PFSK-1 (cell line): ENCODE measurements at regions not wholly inside any gene's neighbourhood (a gene's known extent, or its start where the extent isn't known, plus 50 kb on each side); places are given as distances from the start of the nearest gene placed in this dataset.

Source experiments
- FOXP2 ChIP-seq: optimal IDR thresholded peaks from 2 replicates; pipeline ENCODE3; 2011; ENCODE audit warnings: borderline replicate concordance, control low read depth, inconsistent platforms; ENCODE audit not compliant: insufficient read depth; ENCODE audit errors: extremely low read length, extremely low read depth
- POLR2AphosphoS5 ChIP-seq: IDR thresholded peaks from 2 replicates; pipeline ENCODE4 v1.6.1; 2012; ENCODE audit warnings: low read depth, mild to moderate bottlenecking, control low read depth, low read length, moderate library complexity
- REST ChIP-seq, 2 experiments: IDR thresholded peaks; 2 replicates each; pipeline versions ENCODE4 v1.6.1 to v1.8.0; 2011 to 2012; ENCODE audit warnings: low read depth in 2 of 2, low read length in 2 of 2, control low read depth in 1 of 2, inconsistent platforms in 1 of 2, mild to moderate bottlenecking in 1 of 2, moderate library complexity in 1 of 2; ENCODE audit not compliant: insufficient read depth in 1 of 2
- SIN3A ChIP-seq: IDR thresholded peaks from 2 replicates; pipeline ENCODE4 v1.6.1; 2012; ENCODE audit warnings: mild to moderate bottlenecking, low read length, moderate library complexity, borderline replicate concordance; ENCODE audit not compliant: insufficient read depth
- TAF1 ChIP-seq: IDR thresholded peaks from 2 replicates; pipeline ENCODE4 v1.6.1; 2012; ENCODE audit warnings: low read length, control low read depth, borderline replicate concordance; ENCODE audit not compliant: insufficient read depth

GRCh38 chr3:30539772-30540171, 66.6 kb upstream of the TGFBR2 start:
- TF ChIP-seq SIN3A (no peak), REST (IDR thresholded peaks at IDR 0.05; ENCODE audit: insufficient read depth in 1 of 2, low read depth in 2 of 2, low read length in 2 of 2) (no peak), POLR2AphosphoS5 (no peak), FOXP2 (no peak), TAF1 (no peak)

GRCh38 chr3:30542897-30543296, 63.5 kb upstream of the TGFBR2 start:
- TF ChIP-seq TAF1 (no peak), REST (IDR thresholded peaks at IDR 0.05; ENCODE audit: insufficient read depth in 1 of 2, low read depth in 2 of 2, low read length in 2 of 2) (no peak), SIN3A (no peak), POLR2AphosphoS5 (no peak), FOXP2 (no peak)

- no peak for TF ChIP-seq POLR2AphosphoS5
- TF ChIP-seq REST (IDR thresholded peaks at IDR 0.05; ENCODE audit: insufficient read depth in 1 of 2, low read depth in 2 of 2, low read length in 2 of 2), result peak in 1 of 2 experiments; percentile 44; a peak in 1 of 4 replicates
Measured at GRCh38 chr3:30544812-30545211, 61.6 kb upstream of the TGFBR2 start.

GRCh38 chr3:30546934-30547333, 59.5 kb upstream of the TGFBR2 start:
- no peak for TF ChIP-seq REST (IDR thresholded peaks at IDR 0.05; ENCODE audit: insufficient read depth in 1 of 2, low read depth in 2 of 2, low read length in 2 of 2)
- no peak for TF ChIP-seq SIN3A
- TF ChIP-seq POLR2AphosphoS5, result no peak
- no peak for TF ChIP-seq TAF1
- TF ChIP-seq FOXP2, result no peak

- no peak for TF ChIP-seq POLR2AphosphoS5
- TF ChIP-seq REST (IDR thresholded peaks at IDR 0.05; ENCODE audit: insufficient read depth in 1 of 2, low read depth in 2 of 2, low read length in 2 of 2), result no peak
- no peak for TF ChIP-seq TAF1
- TF ChIP-seq SIN3A, result no peak
- TF ChIP-seq FOXP2, result no peak
Measured at GRCh38 chr3:30547716-30548115, 58.7 kb upstream of the TGFBR2 start.
